Progenitor cell of endocrine pancreas (in vitro differentiated cells): ENCODE measurements at regions not wholly inside any gene's neighbourhood (a gene's known extent, or its start where the extent isn't known, plus 50 kb on each side); places are given as distances from the start of the nearest gene placed in this dataset.
A peak's percentile ranks its signal among the peaks of the same experiment; 100 is the strongest.

Experiments used
- DNase-seq: peaks from one replicate; pipeline ENCODE4 v3.0.0; 2021; ENCODE audit warnings: low spot score; ENCODE audit not compliant: unreplicated experiment
- H3K27ac Mint-ChIP-seq: 2 replicates; pipeline ENCODE4 v1.8.0; 2021; ENCODE audit warnings: mild to moderate bottlenecking, moderate library complexity, mixed read lengths
- H3K27me3 Mint-ChIP-seq: 2 replicates; pipeline ENCODE4 v1.8.0; 2021; ENCODE audit warnings: mixed read lengths
- H3K36me3 Mint-ChIP-seq: 2 replicates; pipeline ENCODE4 v1.8.0; 2022; ENCODE audit warnings: mixed read lengths; ENCODE audit not compliant: insufficient read depth
- H3K4me1 Mint-ChIP-seq: 2 replicates; pipeline ENCODE4 v1.8.0; 2021; ENCODE audit warnings: low read depth, mixed read lengths
- H3K4me3 Mint-ChIP-seq: 2 replicates; pipeline ENCODE4 v1.8.0; 2021; ENCODE audit warnings: low read depth, mild to moderate bottlenecking, moderate library complexity, mixed read lengths
- H3K9me3 Mint-ChIP-seq: 2 replicates; pipeline ENCODE4 v1.8.0; 2021; ENCODE audit warnings: low read depth, mixed read lengths
- TF ChIP-seq, protein P1 (sequence below): fragments of 200-600 bp; sonication (generic); IDR thresholded peaks from one replicate; pipeline ENCODE4 v1.5.0; 2021; ENCODE audit warnings: antibody characterized with exemption, mild to moderate bottlenecking; ENCODE audit not compliant: unreplicated experiment

DNA sequence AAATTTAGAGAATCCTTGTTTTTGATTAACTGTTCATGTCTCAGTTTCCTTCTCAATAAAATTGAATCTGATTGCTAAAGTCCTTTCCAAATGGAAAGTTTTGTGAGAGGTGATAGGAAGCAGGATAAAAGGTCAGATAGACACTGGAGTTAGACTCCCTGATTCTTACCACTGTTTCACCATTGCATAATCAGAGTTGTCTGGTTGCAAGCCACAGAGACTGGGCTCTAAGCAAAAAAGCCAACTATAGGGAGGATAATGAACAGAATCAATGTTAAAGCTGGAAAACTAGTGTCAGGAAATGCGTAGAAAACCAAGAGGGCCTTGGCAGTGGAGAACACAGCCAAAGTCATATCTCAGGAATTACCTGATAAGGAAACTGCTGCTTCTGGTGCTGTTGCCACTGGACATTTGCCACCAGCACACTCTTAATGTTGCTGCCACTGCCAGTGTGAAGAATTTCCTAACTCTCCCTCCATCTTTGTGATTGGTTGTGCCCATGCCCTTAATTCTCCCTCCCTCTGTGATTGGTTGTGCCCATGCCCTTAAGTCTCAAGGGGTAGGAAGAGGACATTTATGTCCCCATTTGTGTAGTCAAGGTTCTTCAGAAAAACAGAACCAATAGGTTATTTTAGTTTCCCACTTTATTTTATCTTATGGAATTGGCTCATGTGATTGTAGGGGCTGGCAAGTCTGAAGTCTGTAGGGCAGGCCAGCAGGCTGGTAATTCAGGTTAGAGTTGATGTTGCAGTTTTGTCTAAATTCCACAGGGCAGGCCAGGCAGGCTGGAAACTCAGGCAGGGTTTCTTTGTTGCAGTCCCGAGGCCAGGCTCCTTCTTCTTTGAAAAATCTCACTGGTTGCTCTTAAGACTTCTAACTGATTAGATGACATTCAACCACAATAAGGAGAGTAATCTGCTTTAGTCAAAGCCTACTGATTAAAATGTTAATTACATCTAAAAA is 639.0 kb downstream of the REEP3 start:
- TF ChIP-seq, protein P1, sequence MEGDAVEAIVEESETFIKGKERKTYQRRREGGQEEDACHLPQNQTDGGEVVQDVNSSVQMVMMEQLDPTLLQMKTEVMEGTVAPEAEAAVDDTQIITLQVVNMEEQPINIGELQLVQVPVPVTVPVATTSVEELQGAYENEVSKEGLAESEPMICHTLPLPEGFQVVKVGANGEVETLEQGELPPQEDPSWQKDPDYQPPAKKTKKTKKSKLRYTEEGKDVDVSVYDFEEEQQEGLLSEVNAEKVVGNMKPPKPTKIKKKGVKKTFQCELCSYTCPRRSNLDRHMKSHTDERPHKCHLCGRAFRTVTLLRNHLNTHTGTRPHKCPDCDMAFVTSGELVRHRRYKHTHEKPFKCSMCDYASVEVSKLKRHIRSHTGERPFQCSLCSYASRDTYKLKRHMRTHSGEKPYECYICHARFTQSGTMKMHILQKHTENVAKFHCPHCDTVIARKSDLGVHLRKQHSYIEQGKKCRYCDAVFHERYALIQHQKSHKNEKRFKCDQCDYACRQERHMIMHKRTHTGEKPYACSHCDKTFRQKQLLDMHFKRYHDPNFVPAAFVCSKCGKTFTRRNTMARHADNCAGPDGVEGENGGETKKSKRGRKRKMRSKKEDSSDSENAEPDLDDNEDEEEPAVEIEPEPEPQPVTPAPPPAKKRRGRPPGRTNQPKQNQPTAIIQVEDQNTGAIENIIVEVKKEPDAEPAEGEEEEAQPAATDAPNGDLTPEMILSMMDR: no peak
- Mint-ChIP-seq H3K27me3 (no peaks in the 10 kb centered on the region), H3K9me3 (no peaks in the 10 kb centered on the region), H3K4me3 (no peak overlapping the region), H3K4me1 (peaks cover 3% of the 10 kb centered on the region), H3K27ac (no peak overlapping the region), H3K36me3 (no peaks in the 10 kb centered on the region)
- DNase-seq: no peak

- TF ChIP-seq, protein P1: no peak
- Mint-ChIP-seq H3K4me3 (no peak overlapping the region), H3K9me3 (peaks cover 16% of the 10 kb centered on the region), H3K4me1 (peaks cover 4% of the 10 kb centered on the region), H3K27me3 (no peaks in the 10 kb centered on the region), H3K36me3 (peaks cover 1% of the 10 kb centered on the region), H3K27ac (no peak overlapping the region)
- no peak for DNase-seq
Observed at GRCh38 chr10:64170791-64171190, 649.6 kb downstream of the REEP3 start.

GRCh38 chr10:64173826-64174225 is 652.6 kb downstream of the REEP3 start:
- peaks cover 1% of the 10 kb centered on the region for H3K36me3 Mint-ChIP-seq
- H3K27me3 Mint-ChIP-seq: no peaks in the 10 kb centered on the region
- peaks cover 6% of the 10 kb centered on the region for H3K9me3 Mint-ChIP-seq
- peaks cover 4% of the 10 kb centered on the region for H3K4me1 Mint-ChIP-seq
- no peak for DNase-seq
- H3K27ac Mint-ChIP-seq: peak overlapping the region; percentile 20
- TF ChIP-seq, protein P1: no peak
- H3K4me3 Mint-ChIP-seq: no peak overlapping the region

GRCh38 chr10:64174666-64175255 is 653.6 kb downstream of the REEP3 start:
- DNase-seq: no peak
- peak overlapping the region; percentile 20 for H3K27ac Mint-ChIP-seq
- H3K27me3 Mint-ChIP-seq: no peaks in the 10 kb centered on the region
- TF ChIP-seq, protein P1: no peak
- H3K9me3 Mint-ChIP-seq: peaks cover 6% of the 10 kb centered on the region
- H3K4me3 Mint-ChIP-seq: no peak overlapping the region
- H3K4me1 Mint-ChIP-seq: peaks cover 4% of the 10 kb centered on the region
- H3K36me3 Mint-ChIP-seq: peaks cover 1% of the 10 kb centered on the region

- no peak for DNase-seq
- TF ChIP-seq, protein P1: no peak
- Mint-ChIP-seq H3K9me3 (peaks cover 6% of the 10 kb centered on the region), H3K27me3 (no peaks in the 10 kb centered on the region), H3K36me3 (peaks cover 1% of the 10 kb centered on the region), H3K4me1 (peaks cover 4% of the 10 kb centered on the region), H3K27ac (peak overlapping the region; percentile 34), H3K4me3 (no peak overlapping the region)
Observed at GRCh38 chr10:64175271-64175962, 654.2 kb downstream of the REEP3 start.
